ENCODE measurements at regions not wholly inside any gene's neighbourhood (a gene's known extent, or its start where the extent isn't known, plus 50 kb on each side); places are given as distances from the start of the nearest gene placed in this dataset.
A peak's percentile ranks its signal among the peaks of the same experiment; 100 is the strongest.

- DNase-seq (ENCODE audit: low spot score) = no peak
Measured at GRCh38 chr5:116389601-116390000, 185.0 kb downstream of the SEMA6A start.

- DNase-seq (ENCODE audit: low spot score) = no peak
Measured at GRCh38 chr5:116388564-116389258, 185.9 kb downstream of the SEMA6A start.

GRCh38 chr5:116387738-116388137 is 186.9 kb downstream of the SEMA6A start:
- no peak for DNase-seq (ENCODE audit: low spot score)

GRCh38 chr5:116386633-116387032 is 188.0 kb downstream of the SEMA6A start:
- DNase-seq (ENCODE audit: low spot score) = no peak

- DNase-seq (ENCODE audit: low spot score) = no peak
Measured at GRCh38 chr5:116382874-116383266, 191.8 kb downstream of the SEMA6A start.

GRCh38 chr5:116382032-116382873 is 192.4 kb downstream of the SEMA6A start:
- DNase-seq (ENCODE audit: low spot score) = no peak

GRCh38 chr5:116381201-116381600 is 193.4 kb downstream of the SEMA6A start:
- no peak for DNase-seq (ENCODE audit: low spot score)

GRCh38 chr5:116380621-116381020 is 194.0 kb downstream of the SEMA6A start:
- DNase-seq (ENCODE audit: low spot score) = no peak

- DNase-seq (ENCODE audit: low spot score) = no peak
Measured at GRCh38 chr5:116379306-116379705, 195.3 kb downstream of the SEMA6A start.

GRCh38 chr5:116378777-116379121 is 195.9 kb downstream of the SEMA6A start:
- DNase-seq (ENCODE audit: low spot score) = no peak

GRCh38 chr5:116378007-116378776 is 196.4 kb downstream of the SEMA6A start:
- no peak for DNase-seq (ENCODE audit: low spot score)

GRCh38 chr5:116377276-116378006 is 197.2 kb downstream of the SEMA6A start:
- no peak for DNase-seq (ENCODE audit: low spot score)

- DNase-seq (ENCODE audit: low spot score) = no peak
Measured at GRCh38 chr5:116375926-116376325, 198.7 kb downstream of the SEMA6A start.

- DNase-seq (ENCODE audit: low spot score) = no peak
Measured at GRCh38 chr5:116374434-116374852, 200.2 kb downstream of the SEMA6A start.

GRCh38 chr5:116372931-116373597 is 201.6 kb downstream of the SEMA6A start:
- no peak for DNase-seq (ENCODE audit: low spot score)

- peak; percentile 31 for DNase-seq (ENCODE audit: low spot score)
Measured at GRCh38 chr5:116371935-116372334, 202.7 kb downstream of the SEMA6A start.

- DNase-seq (ENCODE audit: low spot score) = peak; percentile 49
Measured at GRCh38 chr5:116371431-116371830, 203.2 kb downstream of the SEMA6A start.

- no peak for DNase-seq (ENCODE audit: low spot score)
Measured at GRCh38 chr5:116370886-116371285, 203.7 kb downstream of the SEMA6A start.

- no peak for DNase-seq (ENCODE audit: low spot score)
Measured at GRCh38 chr5:116370149-116370548, 204.5 kb downstream of the SEMA6A start.

- DNase-seq (ENCODE audit: low spot score) = no peak
Measured at GRCh38 chr5:116365006-116365496, 209.6 kb downstream of the SEMA6A start.

GRCh38 chr5:116363780-116364179 is 210.8 kb downstream of the SEMA6A start:
- DNase-seq (ENCODE audit: low spot score) = no peak
